HCT116 (cell line): ENCODE measurements at regions not wholly inside any gene's neighbourhood (a gene's known extent, or its start where the extent isn't known, plus 50 kb on each side); places are given as distances from the start of the nearest gene placed in this dataset.

Experiments used
- ATAC-seq: fragments of 200-7000 bp; cut with Tn5 transposase; 2 replicates; pipeline ENCODE4 v1.9.1; 2020; ENCODE audit warnings: mild to moderate bottlenecking, moderate library complexity
- BruUV-seq: library from RNA; stranded (reverse); fragments of 400-500 nt; replicated peaks from 2 replicates; lab custom pipeline; 2021; lab: Mats Ljungman, UMichigan
- CTCF ChIA-PET: fragments of 300-600 bp; sonication (Branson Sonifier 250); formaldehyde crosslinking; loops from one replicate; lab custom pipeline; 2021; ENCODE audit warnings: antibody characterized with exemption; lab: Charles Lee
- POLR2A ChIA-PET: fragments of 300-600, 350-600 bp; sonication (Branson Sonifier 250); formaldehyde crosslinking; loops from one replicate; lab custom pipeline; 2021; ENCODE audit warnings: antibody characterized with exemption; lab: Charles Lee
- RAD21 ChIA-PET, 2 experiments: fragments of 300-600 bp; sonication (Branson Sonifier 250); formaldehyde crosslinking; loops; one replicate each; lab custom pipeline; 2023; ENCODE audit warnings: low total read pairs in 2 of 2; ENCODE audit not compliant: uncharacterized antibody in 2 of 2, unreplicated experiment in 2 of 2, low non-redundant PET in 1 of 2; lab: Charles Lee
- DNase-seq: peaks from one replicate; pipeline ENCODE4 v3.0.0-alpha.2; 2010; ENCODE audit warnings: low read depth, low spot score
- H2AFZ ChIP-seq: fragments of 200-600 bp; shearing (Covaris generic), sonication (generic); 2 replicates; pipeline ENCODE4 v1.6.1; 2017; ENCODE audit warnings: low read depth, mixed run types, mixed read lengths, antibody characterized with exemption, low read length; ENCODE audit not compliant: poor library complexity, severe bottlenecking
- H3K27ac ChIP-seq: 2 replicates; pipeline ENCODE4 v1.5.1; 2012; ENCODE audit warnings: low read depth, low read length
- H3K27me3 ChIP-seq: fragments of 200-600 bp; sonication (generic); 2 replicates; pipeline ENCODE4 v1.6.1; 2016; ENCODE audit warnings: mixed run types, low read length, mixed read lengths; ENCODE audit not compliant: insufficient read depth
- H3K36me3 ChIP-seq, 2 experiments: fragments of 200-500 bp in 1 of 2; fragments of 200-600 bp in 1 of 2; sonication (Bioruptor generic) in 1 of 2; sonication (generic) in 1 of 2; 2 replicates each; pipeline versions ENCODE4 v1.5.1 to v1.6.1; 2014 to 2016; ENCODE audit warnings: low read length in 2 of 2, inconsistent platforms in 1 of 2, mixed read lengths in 1 of 2, mixed run types in 1 of 2; ENCODE audit not compliant: insufficient read depth in 2 of 2, control insufficient read depth in 1 of 2
- H3K4me1 ChIP-seq, 2 experiments: fragments of 200-600 bp in 1 of 2; sonication (generic) in 1 of 2; 2 replicates each; pipeline versions ENCODE4 v1.5.1 to v1.6.1; 2012 to 2017; ENCODE audit warnings: low read length in 2 of 2, inconsistent platforms in 1 of 2, mild to moderate bottlenecking in 1 of 2, mixed read lengths in 1 of 2, mixed run types in 1 of 2, moderate library complexity in 1 of 2; ENCODE audit not compliant: insufficient read depth in 2 of 2, control insufficient read depth in 1 of 2
- H3K4me2 ChIP-seq: fragments of 200-600 bp; sonication (generic); 2 replicates; pipeline ENCODE4 v1.6.1; 2017; ENCODE audit warnings: mixed run types, low read length, mixed read lengths
- H3K4me3 ChIP-seq, 2 experiments: fragments of 200-600 bp in 1 of 2; sonication (generic) in 1 of 2; replicated peaks in 1 of 2; 2 replicates each; pipeline ENCODE4 v1.5.1; 2011 to 2016; ENCODE audit warnings: low read length in 2 of 2, control low read depth in 1 of 2, low read depth in 1 of 2, mild to moderate bottlenecking in 1 of 2, mixed read lengths in 1 of 2, mixed run types in 1 of 2
- H3K79me2 ChIP-seq: fragments of 200-600 bp; sonication (generic); 2 replicates; pipeline ENCODE4 v1.6.1; 2017; ENCODE audit warnings: mild to moderate bottlenecking, mixed run types, low read length, moderate library complexity, mixed read lengths; ENCODE audit not compliant: insufficient read depth
- H3K9ac ChIP-seq: fragments of 200-600 bp; sonication (generic); 2 replicates; pipeline ENCODE4 v1.6.1; 2016; ENCODE audit warnings: low read length, mixed read lengths
- H3K9me2 ChIP-seq: fragments of 200-600 bp; sonication (generic), shearing (Covaris generic); 2 replicates; pipeline ENCODE4 v1.6.1; 2017; ENCODE audit warnings: mixed run types, mild to moderate bottlenecking, moderate library complexity; ENCODE audit not compliant: insufficient read depth
- H3K9me3 ChIP-seq, 2 experiments: fragments of 200-500 bp in 1 of 2; fragments of 200-600 bp in 1 of 2; sonication (Bioruptor generic) in 1 of 2; sonication (generic) in 1 of 2; 2 replicates each; pipeline ENCODE4 v1.6.1; 2014 to 2017; ENCODE audit warnings: low read length in 2 of 2, mixed read lengths in 2 of 2, inconsistent platforms in 1 of 2, low read depth in 1 of 2, mild to moderate bottlenecking in 1 of 2, mixed run types in 1 of 2, moderate library complexity in 1 of 2; ENCODE audit not compliant: control insufficient read depth in 1 of 2, insufficient read depth in 1 of 2
- H4K20me1 ChIP-seq: fragments of 200-600 bp; sonication (generic), shearing (Covaris generic); 2 replicates; pipeline ENCODE4 v1.6.1; 2017; ENCODE audit warnings: mixed run types, mild to moderate bottlenecking, moderate library complexity; ENCODE audit not compliant: insufficient read depth
- CBX3 ChIP-seq: IDR thresholded peaks from 2 replicates; pipeline ENCODE4 v1.6.1; 2012; ENCODE audit warnings: low read depth
- CEBPB ChIP-seq: IDR thresholded peaks from 2 replicates; pipeline ENCODE4 v1.6.1; 2012; ENCODE audit warnings: low read depth
- CTCF ChIP-seq, 3 experiments: fragments of 200-600 bp in 1 of 3; sonication (generic) in 1 of 3; IDR thresholded peaks in 2 of 3; conservative IDR thresholded peaks in 1 of 3; 2 replicates each; pipeline ENCODE4 v1.5.1; 2012 to 2017; ENCODE audit warnings: low read depth in 2 of 3, low read length in 2 of 3, antibody characterized with exemption in 1 of 3, borderline replicate concordance in 1 of 3, control low read depth in 1 of 3, mild to moderate bottlenecking in 1 of 3, mixed read lengths in 1 of 3, mixed run types in 1 of 3, moderate library complexity in 1 of 3; ENCODE audit not compliant: insufficient read depth in 1 of 3
- EGR1 ChIP-seq: IDR thresholded peaks from 2 replicates; pipeline ENCODE4 v1.6.1; 2012; ENCODE audit warnings: low read depth
- ELF1 ChIP-seq: IDR thresholded peaks from 2 replicates; pipeline ENCODE4 v1.6.1; 2012; ENCODE audit warnings: low read depth, borderline replicate concordance
- FOSL1 ChIP-seq: IDR thresholded peaks from 2 replicates; pipeline ENCODE4 v1.6.1; 2012; ENCODE audit warnings: low read depth
- JUND ChIP-seq: IDR thresholded peaks from 2 replicates; pipeline ENCODE4 v1.6.1; 2012
- RAD21 ChIP-seq: IDR thresholded peaks from 2 replicates; pipeline ENCODE4 v1.6.1; 2012; ENCODE audit warnings: low read depth, mild to moderate bottlenecking
- SIN3A ChIP-seq: IDR thresholded peaks from 2 replicates; pipeline ENCODE4 v1.6.1; 2012; ENCODE audit warnings: low read depth
- SRF ChIP-seq: IDR thresholded peaks from 2 replicates; pipeline ENCODE4 v1.6.1; 2012; ENCODE audit warnings: low read depth
- ZBTB33 ChIP-seq: IDR thresholded peaks from 2 replicates; pipeline ENCODE4 v1.6.1; 2011; ENCODE audit warnings: mild to moderate bottlenecking, low read length, moderate library complexity; ENCODE audit not compliant: insufficient replicate concordance; ENCODE audit errors: extremely low read depth
- ZNF274 ChIP-seq: fragments of 200-500 bp; sonication (Bioruptor generic); IDR thresholded peaks from 2 replicates; pipeline ENCODE4 v1.6.1; 2014; ENCODE audit warnings: mild to moderate bottlenecking, low read depth, low read length, inconsistent platforms
- intact Hi-C: fragments of 100-400 bp; cut with micrococcal nuclease; formaldehyde crosslinking; loops from 2 replicates; pipeline ENCODE4 v1.10.0; 2022
- TF ChIP-seq, protein P1 (sequence below): IDR thresholded peaks from 2 replicates; pipeline ENCODE4 v1.6.1; 2012

DNA sequence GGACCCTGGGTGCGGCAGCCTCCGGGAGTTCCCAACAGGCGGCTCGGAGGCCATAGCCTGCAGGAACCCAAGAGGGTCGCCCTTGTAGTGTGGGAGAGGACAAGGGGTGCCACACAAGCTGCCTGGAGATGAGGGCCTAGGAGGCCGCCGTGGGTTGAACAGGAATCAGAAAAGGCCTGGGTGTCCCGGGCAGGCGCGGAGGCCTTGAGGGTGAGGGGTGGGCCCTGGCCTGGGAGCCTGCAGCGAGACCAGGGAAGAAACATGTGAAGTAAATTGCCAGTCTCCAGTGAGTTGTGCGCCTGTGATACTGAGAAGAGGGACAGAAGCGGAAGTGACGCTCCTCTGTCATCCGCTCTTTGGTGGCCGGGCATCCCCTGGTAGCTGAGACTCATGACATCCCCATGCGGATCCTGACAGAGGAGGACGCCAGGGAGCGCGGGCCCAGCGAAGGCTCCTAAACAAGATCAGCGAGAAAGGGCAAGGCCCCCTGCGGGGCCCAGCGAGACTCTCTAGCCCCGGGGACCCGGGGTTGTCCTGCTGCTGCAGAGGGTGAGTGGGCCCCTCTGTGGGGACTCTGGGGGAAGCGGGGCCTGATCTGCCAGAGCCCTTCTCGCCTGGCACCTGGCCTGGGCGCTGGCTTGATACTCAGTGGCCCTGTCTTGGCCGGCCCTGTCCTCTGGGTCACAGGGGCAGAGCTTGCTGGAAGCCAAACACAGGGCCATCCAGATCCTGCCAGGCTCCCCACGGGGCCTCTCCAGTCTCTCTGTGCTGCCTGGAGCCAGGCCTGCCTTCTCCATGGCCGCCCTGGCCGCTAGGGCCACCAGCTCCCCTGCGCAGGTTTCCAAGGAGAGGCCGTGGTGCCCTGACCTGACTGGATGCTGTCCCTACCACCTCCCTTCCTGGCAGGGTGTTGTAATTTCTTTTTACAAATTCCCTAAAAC lies 788.4 kb downstream of the TLE4 start (continued):
- TF ChIP-seq ZNF274 (no peak), ELF1 (no peak), ZBTB33 (no peak)

DNA sequence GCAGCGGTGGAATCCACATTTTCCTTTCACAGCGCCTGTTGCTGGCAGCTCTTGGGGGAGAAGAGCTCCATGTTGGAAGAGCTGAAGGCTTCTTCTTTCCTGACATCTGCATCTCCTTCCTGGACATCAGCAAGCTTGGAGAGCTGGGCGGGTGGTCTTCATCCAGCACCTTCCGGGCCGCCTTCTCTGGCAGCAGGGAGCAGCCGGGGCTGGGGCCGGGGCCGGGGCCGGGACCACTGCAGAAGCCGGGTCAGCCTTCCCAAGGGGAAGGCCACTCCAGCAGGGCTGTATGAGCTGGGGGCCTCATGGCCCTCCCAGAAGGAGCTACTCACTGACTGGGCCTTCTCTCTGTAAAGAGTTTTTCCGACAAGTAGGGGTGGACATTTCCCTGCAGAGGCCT lies 787.5 kb downstream of the TLE4 start:
- Histone ChIP-seq H3K27ac (no peak overlapping the region), H3K79me2 (no peaks in the 10 kb centered on the region), H3K9ac (no peak overlapping the region), H2AFZ (no peak overlapping the region), H3K4me3 (no peak overlapping the region), H3K27me3 (no peaks in the 10 kb centered on the region), H3K36me3 (no peaks in the 10 kb centered on the region), H3K4me1 (no peaks in the 10 kb centered on the region), H3K4me2 (no peak overlapping the region), H3K9me2 (no peaks in the 10 kb centered on the region), H4K20me1 (no peaks in the 10 kb centered on the region), H3K9me3 (peaks cover 12 to 14% of the 10 kb centered on the region in 2 experiments; a peak in 2 of 4 replicates)
- intact Hi-C loops: no loop called here
- TF ChIP-seq CTCF (IDR thresholded peaks at IDR 0.05 in 2 of 3, conservative IDR thresholded peaks at IDR 0.05 in 1 of 3; ENCODE audit: borderline replicate concordance in 1 of 3, insufficient read depth in 1 of 3, low read depth in 2 of 3, low read length in 2 of 3) (no peak), ZBTB33 (no peak), JUND (no peak), CEBPB (no peak), CBX3 (no peak), FOSL1 (no peak), ZNF274 (no peak), RAD21 (no peak), EGR1 (no peak), SRF (no peak), SIN3A (no peak)
- TF ChIP-seq, protein P1, sequence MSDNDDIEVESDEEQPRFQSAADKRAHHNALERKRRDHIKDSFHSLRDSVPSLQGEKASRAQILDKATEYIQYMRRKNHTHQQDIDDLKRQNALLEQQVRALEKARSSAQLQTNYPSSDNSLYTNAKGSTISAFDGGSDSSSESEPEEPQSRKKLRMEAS: no peak
- DNase-seq (no peak), ATAC-seq (no peak)
- ChIA-PET POLR2A (no interaction called here), RAD21 (no interaction called here), CTCF (no interaction called here)
- no TSS peak for BruUV-seq
